ENCODE measurements at regions not wholly inside any gene's neighbourhood (a gene's known extent, or its start where the extent isn't known, plus 50 kb on each side); places are given as distances from the start of the nearest gene placed in this dataset.
"Not testable (repeated sequence)": the region's sequence is repeated elsewhere in the genome, so short reads cannot be mapped to it uniquely, and the experiment has no call there.

- H3K27me3 ChIP-seq, result no peaks in the 10 kb centered on the region
- intact Hi-C loops (cut with DNase I), result no loop called here
- TF ChIP-seq POLR2A (IDR thresholded peaks at IDR 0.05) (no peak), CTCF (IDR thresholded peaks at IDR 0.05) (no peak)
- H3K4me3 ChIP-seq, result no peak overlapping the region
- 66 to 77% methylated on average over 4 of the region's 4 CpGs for WGBS, 2 donors
- H3K36me3 ChIP-seq (replicated peaks in 1 of 2; ENCODE audit: insufficient read depth in 1 of 2, low read depth in 2 of 2), result no peaks in the 10 kb centered on the region
- no peak for DNase-seq
- no peaks in the 10 kb centered on the region for H3K9me3 ChIP-seq
- ATAC-seq, result no peak
- H3K4me1 ChIP-seq, result no peaks in the 10 kb centered on the region
- H3K27ac ChIP-seq, result no peak overlapping the region
Measured at GRCh38 chr3:89025185-89025584, 82.2 kb upstream of the EPHA3 start.

GRCh38 chr3:89032346-89033013 lies 74.9 kb upstream of the EPHA3 start:
- Histone ChIP-seq H3K27ac (no peak overlapping the region), H3K9me3 (no peaks in the 10 kb centered on the region), H3K4me3 (no peak overlapping the region), H3K4me1 (no peaks in the 10 kb centered on the region), H3K27me3 (no peaks in the 10 kb centered on the region), H3K36me3 (replicated peaks in 1 of 2; ENCODE audit: insufficient read depth in 1 of 2, low read depth in 2 of 2) (no peaks in the 10 kb centered on the region)
- 51 to 59% methylated on average over 1 of the region's 1 CpG for WGBS, 2 donors
- ATAC-seq (no peak), DNase-seq (no peak)
- intact Hi-C loops (cut with DNase I), result no loop called here
- no peak for TF ChIP-seq CTCF (IDR thresholded peaks at IDR 0.05)
- TF ChIP-seq POLR2A (IDR thresholded peaks at IDR 0.05), result no peak

- H3K27ac ChIP-seq; H3K9me3 ChIP-seq; H3K4me1 ChIP-seq; ATAC-seq; H3K36me3 ChIP-seq (replicated peaks in 1 of 2; ENCODE audit: insufficient read depth in 1 of 2, low read depth in 2 of 2); H3K4me3 ChIP-seq; H3K27me3 ChIP-seq; intact Hi-C loops (cut with DNase I); DNase-seq: not testable (repeated sequence)
- 75 to 86% methylated on average over 4 to 6 of the region's 6 CpGs for WGBS, 2 donors
Measured at GRCh38 chr3:89034723-89035122, 72.7 kb upstream of the EPHA3 start.

GRCh38 chr3:89038869-89039268 lies 68.6 kb upstream of the EPHA3 start:
- Histone ChIP-seq H3K36me3 (replicated peaks in 1 of 2; ENCODE audit: insufficient read depth in 1 of 2, low read depth in 2 of 2) (no peaks in the 10 kb centered on the region), H3K4me1 (no peaks in the 10 kb centered on the region), H3K4me3 (no peak overlapping the region), H3K9me3 (no peaks in the 10 kb centered on the region), H3K27ac (no peak overlapping the region), H3K27me3 (no peaks in the 10 kb centered on the region)
- intact Hi-C loops (cut with DNase I), result no loop called here
- ATAC-seq (no peak), DNase-seq (no peak)
- TF ChIP-seq CTCF (IDR thresholded peaks at IDR 0.05), result no peak
- no peak for TF ChIP-seq POLR2A (IDR thresholded peaks at IDR 0.05)
- WGBS, 2 donors, result 0% methylated on average over 1 of the region's 1 CpG

GRCh38 chr3:89042236-89042835 lies 65.1 kb upstream of the EPHA3 start:
- intact Hi-C loops (cut with DNase I), result no loop called here
- Histone ChIP-seq H3K27ac (no peak overlapping the region), H3K27me3 (no peaks in the 10 kb centered on the region), H3K4me1 (no peaks in the 10 kb centered on the region), H3K9me3 (no peaks in the 10 kb centered on the region), H3K4me3 (no peak overlapping the region), H3K36me3 (replicated peaks in 1 of 2; ENCODE audit: insufficient read depth in 1 of 2, low read depth in 2 of 2) (no peaks in the 10 kb centered on the region)
- TF ChIP-seq CTCF (IDR thresholded peaks at IDR 0.05), result no peak
- no peak for TF ChIP-seq POLR2A (IDR thresholded peaks at IDR 0.05)
- DNase-seq (no peak), ATAC-seq (no peak)
- WGBS, 2 donors, result 47 to 51% methylated on average over 3 of the region's 3 CpGs
